GM18499 (cell line): ENCODE measurements at regions not wholly inside any gene's neighbourhood (a gene's known extent, or its start where the extent isn't known, plus 50 kb on each side); places are given as distances from the start of the nearest gene placed in this dataset.
"Not testable (repeated sequence)": the region's sequence is repeated elsewhere in the genome, so short reads cannot be mapped to it uniquely, and the experiment has no call there.

Source experiments
- ATAC-seq: cut with Tn5 transposase; IDR thresholded peaks from one replicate; pipeline ENCODE4 v1.9.1; 2021; ENCODE audit warnings: moderate number of reproducible peaks; ENCODE audit not compliant: insufficient read depth, unreplicated experiment

DNA sequence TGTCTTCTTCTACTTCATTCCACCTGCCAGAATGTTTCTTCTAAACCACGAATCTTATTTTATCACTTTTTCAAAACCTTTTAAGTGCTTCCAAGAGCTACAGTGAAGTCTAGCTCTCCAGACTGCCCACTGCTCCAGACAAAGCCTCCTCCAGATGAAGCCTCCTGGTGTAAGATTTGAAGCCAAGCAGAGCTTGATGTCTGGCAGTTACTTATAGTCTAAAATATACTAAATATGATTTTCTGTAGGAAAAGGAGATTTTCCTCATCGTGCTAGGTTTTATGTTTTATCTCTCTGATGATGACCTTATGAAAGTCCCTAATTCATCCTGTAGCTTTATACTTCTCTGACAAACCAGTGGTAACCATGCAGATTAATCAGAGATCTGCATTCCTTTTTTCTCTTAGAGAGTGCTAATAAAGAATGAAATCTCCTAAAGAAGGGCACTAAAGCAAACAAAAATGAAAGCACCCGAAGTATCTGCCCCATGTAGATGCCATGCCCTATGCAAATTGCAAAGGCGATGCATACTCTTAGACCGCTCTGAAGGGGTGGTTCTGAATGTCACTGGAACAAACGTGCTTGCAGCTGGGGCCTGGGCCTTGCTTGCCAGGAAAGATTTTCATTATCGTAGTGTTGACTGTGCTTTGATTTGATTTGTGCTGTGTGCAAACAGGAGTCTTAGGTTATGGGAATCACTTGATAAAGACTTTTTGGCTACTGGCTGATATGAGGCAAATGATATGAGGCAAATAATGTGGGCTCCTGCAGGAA lies 314.2 kb downstream of the PID1 start:
- no peak for ATAC-seq

- ATAC-seq, result no peak
Observed at GRCh38 chr2:228949831-228950230, 321.3 kb downstream of the PID1 start.

- ATAC-seq, result no peak
Observed at GRCh38 chr2:228945710-228946109, 325.4 kb downstream of the PID1 start.

DNA sequence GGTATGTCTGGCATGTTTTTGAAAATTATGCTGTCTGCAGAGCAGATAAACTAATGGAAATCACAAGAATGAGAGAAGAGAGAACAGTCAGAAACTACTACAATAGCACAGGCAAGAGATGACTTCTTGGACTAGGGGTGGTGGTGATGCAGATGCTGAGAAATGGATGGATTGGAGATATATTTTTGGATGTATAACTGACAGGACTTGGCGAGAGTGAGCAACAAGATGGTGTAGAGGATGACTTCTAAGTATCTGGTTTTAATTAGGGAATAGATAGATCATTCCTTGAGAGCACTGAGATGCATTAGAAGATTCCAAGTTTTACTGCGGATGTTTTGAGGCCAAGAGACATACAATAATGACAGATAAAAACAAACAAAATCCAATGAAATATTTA lies 328.2 kb downstream of the PID1 start:
- ATAC-seq, result no peak

DNA sequence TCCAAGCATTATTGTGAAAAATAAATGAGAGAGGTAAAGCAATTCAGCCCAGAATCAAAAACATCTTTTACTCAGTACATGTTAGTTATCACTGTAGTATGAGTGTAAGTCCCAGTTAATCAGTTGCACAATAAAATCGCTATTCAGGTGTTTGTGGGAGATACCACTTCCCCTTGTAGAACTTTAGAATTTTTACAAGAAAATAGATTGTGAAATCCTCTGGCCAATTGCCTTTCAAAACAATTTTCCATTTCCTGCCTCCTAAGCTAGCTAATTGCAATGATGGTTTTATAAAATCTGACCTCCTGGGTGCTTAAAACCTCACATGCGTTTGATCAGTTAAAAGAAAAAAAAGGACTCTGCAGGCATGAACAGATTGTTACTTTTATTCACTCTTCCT lies 332.5 kb downstream of the PID1 start:
- ATAC-seq, result no peak

- ATAC-seq, result no peak
Observed at GRCh38 chr2:228927028-228928010, 343.8 kb downstream of the PID1 start.

DNA sequence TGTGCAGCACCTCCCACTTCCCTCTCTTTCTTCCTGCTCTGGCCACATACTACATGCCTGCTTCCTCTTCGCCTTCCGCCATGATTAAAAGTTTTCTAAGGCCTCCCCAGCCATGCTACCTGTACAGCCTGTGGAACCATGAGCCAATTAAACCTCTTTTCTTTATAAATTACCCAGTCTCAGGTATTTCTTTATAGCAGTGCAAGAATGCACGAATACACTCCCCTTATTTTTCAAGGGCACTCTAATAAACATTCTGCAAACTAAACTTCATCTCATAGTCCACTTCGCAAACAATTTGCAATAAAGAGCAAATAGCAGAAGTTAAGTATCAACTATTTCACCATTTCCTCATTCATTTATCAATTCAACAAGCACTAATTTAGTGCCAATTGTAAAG lies 351.3 kb downstream of the PID1 start:
- ATAC-seq, result no peak

DNA sequence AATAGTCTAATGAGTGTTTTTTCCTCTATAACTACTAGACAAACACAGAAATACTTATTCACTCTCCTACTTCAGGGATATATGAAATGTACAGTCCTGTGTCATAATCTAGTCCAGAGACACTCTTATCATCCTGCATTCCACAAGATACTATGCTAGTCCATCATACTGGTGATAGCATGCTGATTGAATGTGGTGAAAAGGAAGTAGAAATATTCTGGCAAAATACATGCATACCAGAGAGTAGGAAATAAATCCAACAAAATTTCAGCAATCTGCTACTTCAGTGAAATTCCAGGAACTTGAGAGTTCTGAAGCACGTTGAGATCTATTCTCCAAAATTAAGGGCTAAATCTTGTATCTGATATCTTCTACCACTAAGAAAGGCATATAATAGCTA lies 353.9 kb downstream of the PID1 start:
- no peak for ATAC-seq

DNA sequence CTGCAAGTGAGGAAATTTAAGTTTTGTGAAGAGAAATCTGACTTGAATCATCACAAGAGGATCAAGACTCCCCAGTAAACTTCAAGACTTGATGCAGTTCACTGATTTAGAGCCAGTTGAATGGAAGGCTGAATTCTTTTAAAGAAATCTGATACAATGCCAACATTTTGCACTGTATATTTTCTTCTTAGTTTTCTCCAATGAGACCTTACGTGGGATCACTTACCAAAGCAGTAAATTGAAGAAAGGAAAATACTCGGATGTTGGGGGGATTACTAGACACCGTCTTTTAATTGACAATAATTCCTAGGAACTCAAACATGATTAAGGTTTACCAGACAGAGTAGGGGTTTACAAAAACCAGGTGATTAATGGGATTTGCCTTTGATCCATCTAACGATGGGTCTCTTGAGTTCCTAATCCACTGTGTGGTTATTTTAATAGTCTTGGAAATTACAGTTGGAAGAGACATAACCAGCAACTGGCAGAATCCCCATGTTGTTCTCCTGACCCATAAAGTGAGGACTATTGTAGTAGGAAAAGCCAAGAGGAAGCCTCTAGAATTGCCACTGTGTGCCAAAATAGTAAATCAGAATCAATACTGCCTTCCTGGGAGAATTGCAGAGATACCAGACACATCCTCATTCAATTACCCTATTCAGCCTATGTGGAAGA lies 354.5 kb downstream of the PID1 start:
- ATAC-seq, result no peak

DNA sequence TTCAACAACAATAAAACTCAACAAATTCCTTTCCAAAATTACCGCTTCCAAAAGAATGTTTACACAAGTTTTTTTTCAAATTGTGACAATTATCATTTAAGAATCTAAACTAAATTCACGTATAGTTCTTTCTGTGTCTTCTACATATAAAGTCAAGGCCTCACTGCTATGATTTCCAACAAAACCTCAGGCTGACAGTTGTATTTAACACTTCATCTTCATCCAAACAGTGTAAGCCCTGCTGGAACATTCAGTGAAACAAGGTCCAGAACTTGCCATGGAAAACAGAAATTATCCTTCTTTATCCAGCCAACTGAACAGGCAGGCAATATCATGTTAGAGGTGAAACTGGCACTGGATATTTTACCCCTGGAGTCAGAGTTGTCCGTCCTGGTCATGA lies 357.9 kb downstream of the PID1 start:
- ATAC-seq, result no peak

- not testable (repeated sequence) for ATAC-seq
Observed at GRCh38 chr2:228910872-228911271, 360.2 kb downstream of the PID1 start.

GRCh38 chr2:228902176-228902575 lies 368.9 kb downstream of the PID1 start:
- ATAC-seq, result no peak

- ATAC-seq, result no peak
Observed at GRCh38 chr2:228901531-228901930, 369.6 kb downstream of the PID1 start.

DNA sequence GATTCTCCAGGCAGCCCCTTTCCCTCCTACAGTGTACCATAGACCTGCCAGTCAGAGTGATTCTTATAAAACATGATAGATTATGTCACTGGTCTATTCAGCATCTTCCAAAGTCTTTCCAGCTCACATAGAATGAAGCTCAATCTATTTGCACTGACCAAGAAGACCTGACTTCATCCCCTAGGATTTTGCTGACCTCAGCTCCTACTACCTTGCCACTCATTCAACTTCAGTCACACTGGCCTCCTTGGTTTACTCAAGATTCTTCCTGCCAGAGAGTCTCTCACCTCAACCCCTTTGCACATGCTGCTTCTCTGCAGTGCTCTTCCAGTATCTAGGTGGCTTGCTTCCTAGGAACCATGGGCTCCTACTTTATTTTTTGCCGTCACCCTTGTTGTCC lies 392.9 kb downstream of the PID1 start:
- ATAC-seq, result no peak

DNA sequence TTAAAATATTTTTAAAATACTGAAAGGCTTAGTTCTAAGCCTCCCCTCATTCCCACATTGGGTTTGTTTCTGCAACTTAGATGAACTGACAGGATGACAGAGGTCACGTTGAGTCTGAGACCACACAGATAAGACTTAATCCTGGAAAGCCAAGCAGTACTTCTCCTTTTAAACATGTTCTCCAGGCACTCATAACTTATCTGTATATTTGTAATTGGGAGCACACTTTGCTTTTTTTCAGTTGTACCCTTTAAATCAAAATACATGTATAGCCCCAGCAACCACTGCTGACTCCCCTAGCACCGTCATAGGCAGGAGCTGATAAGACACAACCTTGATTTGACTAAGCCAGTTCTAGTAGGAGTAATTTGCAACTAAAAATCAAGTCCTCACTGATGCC lies 394.8 kb downstream of the PID1 start:
- no peak for ATAC-seq

DNA sequence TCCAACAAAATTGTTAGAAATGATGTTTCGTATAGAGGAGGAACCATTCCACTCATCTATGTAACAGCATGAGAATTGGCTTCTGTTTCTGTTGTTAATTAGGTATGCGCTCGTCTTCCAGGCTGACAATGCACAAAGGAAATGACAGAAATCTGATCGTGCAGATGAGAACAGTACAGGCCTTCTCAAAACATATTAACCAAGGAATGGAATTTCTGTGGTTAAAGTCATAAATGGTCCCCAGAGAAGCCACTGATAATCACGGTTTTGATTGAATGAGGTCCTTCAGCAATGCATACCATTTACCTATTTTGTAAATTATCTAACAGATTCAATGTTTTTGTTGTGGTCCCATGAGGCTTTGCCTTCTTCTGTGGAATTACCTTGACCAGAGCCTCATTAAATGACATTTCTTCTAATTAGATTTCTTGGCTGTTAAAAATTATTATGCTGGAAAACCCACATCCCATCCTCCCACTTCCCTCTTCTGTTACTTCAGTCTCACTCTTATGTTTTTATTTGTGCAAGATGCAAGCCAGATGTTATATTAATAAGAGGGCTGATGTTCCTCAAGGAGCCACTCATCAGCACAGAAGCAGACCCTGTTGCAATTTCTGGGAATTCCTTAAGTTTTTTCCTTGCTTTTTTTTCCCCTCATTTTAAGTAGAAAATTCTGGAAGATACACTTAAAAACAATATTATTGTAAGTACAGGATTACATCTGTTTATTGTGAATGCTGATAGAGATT lies 395.8 kb downstream of the PID1 start:
- no peak for ATAC-seq

DNA sequence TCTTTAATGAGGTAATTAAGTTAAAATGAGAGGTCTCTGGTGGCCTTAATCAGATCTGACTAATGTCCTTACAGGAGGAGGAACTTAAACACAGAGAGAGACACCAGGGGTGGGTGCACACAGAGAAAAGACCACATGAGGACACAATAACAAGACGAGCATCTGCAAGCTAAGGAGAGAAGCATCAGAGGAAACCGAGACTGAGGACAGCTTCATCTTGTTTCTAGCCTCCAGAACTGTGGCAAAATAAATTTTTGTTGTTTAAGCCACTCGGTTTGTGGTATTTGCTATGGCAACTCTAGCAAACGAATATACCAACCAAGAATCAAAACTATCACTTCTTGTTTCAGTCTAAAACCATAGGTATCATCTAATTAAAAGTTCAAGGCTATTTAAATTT lies 400.1 kb downstream of the PID1 start:
- no peak for ATAC-seq

DNA sequence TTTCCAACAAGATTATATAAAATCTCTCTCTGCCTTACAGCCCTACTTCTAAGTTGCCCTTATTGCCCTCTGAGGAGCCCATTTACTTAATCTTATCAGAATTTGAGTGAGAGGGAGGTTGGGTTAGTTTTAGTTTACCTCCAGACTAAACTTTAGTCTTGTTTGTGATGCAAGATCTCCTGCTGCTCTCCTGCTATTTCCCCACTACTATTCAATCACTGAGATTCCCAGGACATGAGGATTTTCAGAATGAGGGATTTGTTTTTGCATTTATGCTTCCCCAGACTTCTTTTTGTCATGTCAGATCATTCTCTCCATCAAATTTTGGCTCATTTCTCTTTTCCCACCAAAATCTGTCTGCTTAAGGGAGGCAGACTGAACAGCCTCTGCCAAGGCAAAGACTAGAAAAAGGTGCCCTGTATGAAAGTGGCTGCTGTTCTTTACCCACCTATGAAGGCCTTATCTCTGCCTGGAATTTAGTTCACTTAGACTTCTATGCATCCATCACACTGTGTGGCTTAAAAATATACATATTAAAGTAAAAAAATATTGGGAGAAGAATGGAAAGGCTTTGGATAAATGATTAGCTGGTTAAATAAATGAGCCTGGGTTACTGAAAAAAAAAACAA lies 401.3 kb downstream of the PID1 start:
- no peak for ATAC-seq

- no peak for ATAC-seq
Observed at GRCh38 chr2:228867406-228867805, 403.7 kb downstream of the PID1 start.

DNA sequence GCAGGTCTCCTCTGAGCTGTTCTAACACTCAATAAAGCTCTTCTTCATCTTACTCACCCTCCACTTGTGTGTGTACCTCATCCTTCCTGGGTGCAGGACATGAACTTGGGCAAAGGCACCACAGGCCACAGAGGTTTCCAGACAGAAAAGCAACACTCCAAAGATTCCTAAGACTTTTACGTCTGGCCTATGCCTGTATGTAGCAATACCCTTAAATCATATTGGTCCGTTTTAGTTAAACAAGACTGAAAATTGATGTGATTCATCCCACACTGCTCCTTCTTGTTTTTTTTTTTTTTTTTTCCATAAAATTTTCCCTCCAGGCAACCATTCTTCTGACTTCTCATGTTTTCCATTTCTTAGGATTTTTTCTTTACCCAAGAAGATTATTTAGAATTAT lies 404.3 kb downstream of the PID1 start:
- no peak for ATAC-seq
